Coronary artery (tissue), 2 donors: ENCODE measurements at regions not wholly inside any gene's neighbourhood (a gene's known extent, or its start where the extent isn't known, plus 50 kb on each side); places are given as distances from the start of the nearest gene placed in this dataset.

Experiments
- DNase-seq: peaks from one replicate; pipeline ENCODE4 v3.0.0-alpha.2; 2017; ENCODE audit warnings: low spot score
- H3K27ac ChIP-seq, 2 donors: fragments of 200-600 bp; sonication (generic); one replicate each; pipeline ENCODE4 v1.5.1; 2016 to 2019
- H3K4me3 ChIP-seq: fragments of 200-600 bp; sonication (generic); 2 replicates; pipeline ENCODE4 v1.5.1; 2016; ENCODE audit warnings: mild to moderate bottlenecking, moderate library complexity
- TF ChIP-seq, protein P1 (sequence below): fragments of 200-600 bp; sonication (generic); IDR thresholded peaks from one replicate; pipeline ENCODE4 v1.5.1; 2019; ENCODE audit warnings: antibody characterized with exemption

DNA sequence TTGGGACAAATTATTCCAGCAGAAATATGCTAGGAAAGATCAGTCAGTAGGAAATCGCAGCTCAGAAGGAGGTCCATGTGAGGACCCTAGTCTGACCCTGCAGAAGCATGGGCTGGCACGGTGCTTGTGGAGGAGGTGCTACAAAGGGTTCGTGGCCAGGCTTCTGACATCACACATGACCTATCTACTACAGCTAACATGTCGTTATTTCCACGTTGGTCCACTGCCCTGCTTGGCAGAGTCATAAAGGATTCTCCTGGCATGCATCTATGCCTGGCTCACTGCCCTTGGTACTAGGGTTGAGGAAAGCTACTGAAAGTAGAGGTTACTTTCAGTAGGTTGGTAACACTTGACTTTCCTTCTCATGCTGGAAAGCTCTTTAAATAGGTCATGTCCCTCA is 118.1 kb upstream of the SHISA6 start:
- Histone ChIP-seq H3K27ac (no peak overlapping the region), H3K4me3 (no peak overlapping the region)
- TF ChIP-seq, protein P1, sequence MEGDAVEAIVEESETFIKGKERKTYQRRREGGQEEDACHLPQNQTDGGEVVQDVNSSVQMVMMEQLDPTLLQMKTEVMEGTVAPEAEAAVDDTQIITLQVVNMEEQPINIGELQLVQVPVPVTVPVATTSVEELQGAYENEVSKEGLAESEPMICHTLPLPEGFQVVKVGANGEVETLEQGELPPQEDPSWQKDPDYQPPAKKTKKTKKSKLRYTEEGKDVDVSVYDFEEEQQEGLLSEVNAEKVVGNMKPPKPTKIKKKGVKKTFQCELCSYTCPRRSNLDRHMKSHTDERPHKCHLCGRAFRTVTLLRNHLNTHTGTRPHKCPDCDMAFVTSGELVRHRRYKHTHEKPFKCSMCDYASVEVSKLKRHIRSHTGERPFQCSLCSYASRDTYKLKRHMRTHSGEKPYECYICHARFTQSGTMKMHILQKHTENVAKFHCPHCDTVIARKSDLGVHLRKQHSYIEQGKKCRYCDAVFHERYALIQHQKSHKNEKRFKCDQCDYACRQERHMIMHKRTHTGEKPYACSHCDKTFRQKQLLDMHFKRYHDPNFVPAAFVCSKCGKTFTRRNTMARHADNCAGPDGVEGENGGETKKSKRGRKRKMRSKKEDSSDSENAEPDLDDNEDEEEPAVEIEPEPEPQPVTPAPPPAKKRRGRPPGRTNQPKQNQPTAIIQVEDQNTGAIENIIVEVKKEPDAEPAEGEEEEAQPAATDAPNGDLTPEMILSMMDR, result no peak
- no peak for DNase-seq

DNA sequence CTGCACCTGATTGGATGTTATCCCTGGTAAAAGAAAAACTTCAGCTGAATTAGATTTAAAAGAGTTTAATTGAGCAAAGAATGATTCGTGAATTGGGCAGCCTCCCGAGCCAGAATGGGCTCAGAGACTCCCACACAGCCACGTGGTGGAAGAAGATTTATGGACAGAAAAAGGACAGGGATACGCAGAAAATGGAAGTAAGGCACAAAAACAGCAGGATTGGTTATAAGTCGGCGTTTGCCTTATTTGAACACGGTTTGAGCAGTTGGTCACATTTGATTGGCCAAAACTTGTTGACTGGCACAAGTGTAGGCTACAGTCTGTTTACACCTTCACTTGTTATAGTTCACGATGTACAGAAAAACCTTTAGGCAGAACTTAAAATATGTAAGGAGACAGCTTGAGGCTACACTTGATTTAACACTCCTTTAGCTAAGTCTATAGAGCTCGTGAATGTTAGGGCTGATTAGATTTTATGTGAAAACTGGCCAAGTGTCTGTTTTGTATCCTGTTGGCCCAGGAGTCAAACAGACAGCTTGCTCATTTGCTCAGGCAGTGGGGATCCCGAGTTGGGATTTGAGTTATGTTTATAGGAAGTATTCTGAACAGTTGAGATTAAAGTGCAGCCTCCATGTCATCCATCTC is 119.5 kb upstream of the SHISA6 start:
- H3K4me3 ChIP-seq, result no peak overlapping the region
- no peak overlapping the region for H3K27ac ChIP-seq
- DNase-seq, result no peak
- TF ChIP-seq, protein P1, result no peak

DNA sequence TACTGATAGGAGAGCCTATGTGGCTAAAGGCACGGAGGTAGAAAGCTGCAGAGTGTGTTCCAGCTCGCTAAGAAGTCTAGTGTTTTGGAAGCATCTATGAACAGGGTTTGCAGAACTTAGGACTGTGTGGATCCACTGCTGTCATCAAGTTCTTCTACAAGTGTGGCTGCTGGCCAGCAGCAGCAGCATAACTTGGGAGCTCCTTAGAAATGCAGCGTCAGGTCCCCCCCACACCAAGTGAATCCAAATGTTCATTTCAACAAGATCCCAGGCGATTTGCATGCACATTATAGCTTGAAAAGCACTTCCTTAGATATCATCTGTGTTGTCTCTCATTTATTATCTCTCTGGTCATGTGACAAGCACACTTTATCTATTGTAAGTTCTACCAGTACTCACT is 131.9 kb upstream of the SHISA6 start:
- TF ChIP-seq, protein P1, result no peak
- no peak overlapping the region for H3K27ac ChIP-seq
- DNase-seq, result no peak
- H3K4me3 ChIP-seq, result no peak overlapping the region

DNA sequence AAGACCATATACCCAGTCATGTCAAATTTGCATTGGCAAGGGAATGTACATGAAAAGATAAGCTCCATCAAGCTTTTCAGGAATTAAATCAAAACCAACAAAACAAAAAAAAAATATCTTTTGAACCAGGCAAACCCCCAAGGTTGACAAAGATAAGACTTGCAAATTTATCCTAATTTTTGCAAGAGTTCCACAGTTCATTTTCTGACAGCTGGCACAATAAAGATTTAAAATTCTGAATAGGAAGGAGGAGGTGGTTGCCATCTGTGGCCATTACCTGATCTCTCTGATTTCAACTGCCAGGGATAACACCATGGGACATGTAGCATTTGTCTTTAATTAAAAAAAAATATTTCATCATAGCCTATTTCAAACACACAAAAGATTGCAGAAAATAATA is 135.9 kb upstream of the SHISA6 start:
- DNase-seq, result no peak
- TF ChIP-seq, protein P1, result no peak
- Histone ChIP-seq H3K4me3 (no peak overlapping the region), H3K27ac (no peak overlapping the region)

DNA sequence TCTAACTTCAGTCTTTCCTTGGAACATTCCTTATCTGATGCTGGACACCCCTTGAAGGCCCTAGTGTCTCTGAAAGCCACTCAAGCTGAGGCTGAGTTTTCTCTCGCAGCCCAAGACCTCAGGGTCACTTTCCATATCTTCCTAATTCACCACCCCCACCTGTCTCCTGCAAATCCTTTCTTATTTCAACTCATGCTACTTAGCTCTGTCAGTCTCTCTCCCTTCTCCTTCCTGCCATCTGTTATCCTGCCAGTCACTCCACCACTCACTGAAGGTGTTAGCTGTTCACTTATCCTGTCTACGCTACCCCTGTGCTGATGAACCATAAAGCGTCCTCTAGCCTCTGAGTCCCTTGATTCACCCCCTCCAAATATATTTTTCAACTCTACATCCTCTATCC is 143.9 kb upstream of the SHISA6 start:
- no peak overlapping the region for H3K4me3 ChIP-seq
- no peak for DNase-seq
- H3K27ac ChIP-seq, result no peak overlapping the region
- TF ChIP-seq, protein P1, result no peak

DNA sequence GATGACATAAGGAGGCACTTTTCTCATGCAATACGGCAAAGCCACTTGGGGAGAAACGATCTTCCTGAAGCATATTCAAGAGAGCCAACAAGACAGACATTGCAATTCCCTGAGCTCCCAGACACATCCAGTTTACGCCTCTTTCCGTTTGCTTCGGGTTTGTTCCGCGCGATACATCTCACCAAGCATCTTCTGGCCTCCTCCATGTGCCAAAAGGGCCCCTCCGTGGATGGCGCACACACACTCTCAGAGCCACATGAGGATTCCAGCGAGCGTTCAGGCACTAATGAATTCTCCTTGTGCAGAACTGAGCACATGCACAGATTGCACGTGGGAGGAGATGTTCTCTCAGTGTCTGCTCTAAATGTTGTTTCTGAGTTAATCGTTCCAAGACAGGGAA is 146.7 kb upstream of the SHISA6 start:
- TF ChIP-seq, protein P1, result no peak
- DNase-seq, result no peak
- Histone ChIP-seq H3K27ac (no peak overlapping the region), H3K4me3 (no peak overlapping the region)

DNA sequence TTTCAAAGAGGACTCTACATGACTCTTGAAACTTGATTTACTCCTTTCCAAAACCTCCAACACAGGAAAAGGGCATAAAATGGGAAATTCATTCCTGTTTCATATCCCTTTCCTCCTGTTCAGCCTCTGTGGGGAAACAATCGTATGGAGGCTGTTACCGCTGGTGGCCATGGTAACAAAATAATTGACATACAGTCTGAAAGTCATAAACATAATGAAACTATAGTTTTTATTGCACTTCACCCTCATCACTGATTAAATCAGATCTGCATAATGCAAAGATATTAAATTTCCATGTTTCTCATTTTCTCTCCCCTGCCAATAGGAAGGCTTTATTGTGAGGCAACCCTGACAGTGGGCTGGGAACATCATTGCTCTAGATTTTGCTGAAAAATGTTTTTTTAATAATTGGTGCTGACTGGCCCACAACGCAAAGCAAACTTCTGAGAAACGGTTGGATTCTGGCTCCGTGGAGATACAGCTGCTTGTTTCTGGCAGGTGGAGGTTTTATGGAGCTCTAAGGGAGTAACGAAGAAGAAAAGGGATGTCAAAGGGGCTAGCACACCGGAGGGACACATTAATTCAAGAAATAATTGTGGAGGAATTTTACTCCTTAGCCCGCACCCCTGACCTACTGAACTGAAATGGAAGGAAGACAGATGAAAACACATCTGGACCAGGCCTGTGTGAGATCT is 154.2 kb upstream of the SHISA6 start:
- H3K27ac ChIP-seq, result no peak overlapping the region
- no peak overlapping the region for H3K4me3 ChIP-seq
- TF ChIP-seq, protein P1, result no peak
- no peak for DNase-seq
